SK-N-SH treated with all-trans-retinoic acid at 6 μM for 48 hours (cell line): ENCODE measurements at regions not wholly inside any gene's neighbourhood (a gene's known extent, or its start where the extent isn't known, plus 50 kb on each side); places are given as distances from the start of the nearest gene placed in this dataset.

ENCODE experiments used
- ESRRG ChIP-seq: fragments of 250-450 bp; sonication (Bioruptor Pico); IDR thresholded peaks from 2 replicates; pipeline ENCODE4 v1.6.1; 2021; ENCODE audit warnings: mild to moderate bottlenecking
- GLIS3 ChIP-seq: fragments of 250-450 bp; sonication (Bioruptor Pico); IDR thresholded peaks from 2 replicates; pipeline ENCODE4 v1.5.0; 2020; ENCODE audit warnings: mild to moderate bottlenecking, moderate library complexity
- PATZ1 ChIP-seq: fragments of 250-450 bp; sonication (Bioruptor Pico); IDR thresholded peaks from 2 replicates; pipeline ENCODE4 v1.8.0; 2020; ENCODE audit warnings: mild to moderate bottlenecking, moderate library complexity, borderline replicate concordance
- RARB ChIP-seq: fragments of 250-450 bp; sonication (Bioruptor Pico); IDR thresholded peaks from 2 replicates; pipeline ENCODE4 v1.8.0; 2021; ENCODE audit warnings: mild to moderate bottlenecking, moderate library complexity
- TCF4 ChIP-seq: fragments of 250-450 bp; sonication (Bioruptor Pico); IDR thresholded peaks from 2 replicates; pipeline ENCODE4 v1.8.0; 2021; ENCODE audit warnings: mild to moderate bottlenecking, moderate library complexity, borderline replicate concordance
- ZC3H10 ChIP-seq: fragments of 250-450 bp; sonication (Bioruptor Pico); IDR thresholded peaks from 2 replicates; pipeline ENCODE4 v1.5.1; 2021; ENCODE audit warnings: mild to moderate bottlenecking, moderate library complexity
- ZFP30 ChIP-seq: fragments of 450-650 bp; formaldehyde crosslinking; IDR thresholded peaks from 2 replicates; pipeline ENCODE4 v1.5.0; 2022; ENCODE audit warnings: mild to moderate bottlenecking, moderate library complexity

DNA sequence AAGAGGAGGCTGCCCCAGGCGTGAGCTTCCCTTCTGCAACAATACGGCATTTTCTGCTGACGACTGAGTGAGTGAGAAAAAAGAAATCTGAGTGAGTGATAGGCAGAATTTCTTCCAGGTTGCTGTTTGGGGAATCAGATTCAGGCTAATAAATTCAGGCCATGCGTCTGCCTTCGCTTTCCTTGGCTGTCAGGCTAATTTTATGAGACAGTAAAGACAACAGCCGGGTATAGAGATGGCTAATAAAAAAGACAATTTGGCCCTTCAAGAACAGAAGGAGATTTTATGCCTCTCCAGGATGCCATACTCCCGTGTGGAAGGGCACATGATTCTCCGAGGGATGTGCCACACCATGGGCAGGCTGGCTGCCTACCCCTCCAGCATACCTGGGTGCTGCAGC lies 145.9 kb upstream of the UBL3 start:
- TF ChIP-seq GLIS3: no peak
- TF ChIP-seq ESRRG (CRISPR knock-in tag): no peak
- no peak for TF ChIP-seq RARB (CRISPR knock-in tag)
- no peak for TF ChIP-seq ZFP30 (CRISPR knock-in tag)
- no peak for TF ChIP-seq ZC3H10 (CRISPR knock-in tag)
- no peak for TF ChIP-seq PATZ1 (CRISPR knock-in tag)
- TF ChIP-seq TCF4: no peak
